Stimulated activated CD8-positive, alpha-beta memory T cell treated with anti-CD3 and anti-CD28 coated beads, Interleukin-15, amount 100 ng/mL, for 4 hours (primary cell): ENCODE measurements at regions not wholly inside any gene's neighbourhood (a gene's known extent, or its start where the extent isn't known, plus 50 kb on each side); places are given as distances from the start of the nearest gene placed in this dataset.

Source experiments
- DNase-seq, 2 donors: peaks; one replicate each; pipeline ENCODE4 v3.0.0-alpha.2; 2020; ENCODE audit warnings: low read depth in 2 of 2

- no peak for DNase-seq
Measured at GRCh38 chr2:83786140-83786539, 672.9 kb downstream of the SUCLG1 start.

GRCh38 chr2:83784947-83785346 lies 674.1 kb downstream of the SUCLG1 start:
- no peak for DNase-seq

- no peak for DNase-seq
Measured at GRCh38 chr2:83784315-83784714, 674.8 kb downstream of the SUCLG1 start.

GRCh38 chr2:83782122-83782521 lies 677.0 kb downstream of the SUCLG1 start:
- DNase-seq = no peak

GRCh38 chr2:83764447-83765005 lies 694.6 kb downstream of the SUCLG1 start:
- DNase-seq = no peak

GRCh38 chr2:83757329-83757728 lies 701.8 kb downstream of the SUCLG1 start:
- no peak for DNase-seq

GRCh38 chr2:83756219-83756618 lies 702.9 kb downstream of the SUCLG1 start:
- no peak for DNase-seq

- no peak for DNase-seq
Measured at GRCh38 chr2:83747141-83747540, 711.9 kb downstream of the SUCLG1 start.

GRCh38 chr2:83744855-83745254 lies 714.2 kb downstream of the SUCLG1 start:
- no peak for DNase-seq

- DNase-seq = no peak
Measured at GRCh38 chr2:83742117-83742782, 716.8 kb downstream of the SUCLG1 start.

GRCh38 chr2:83730223-83730622 lies 728.9 kb downstream of the SUCLG1 start:
- DNase-seq = no peak

GRCh38 chr2:83725735-83726134 lies 733.3 kb downstream of the SUCLG1 start:
- no peak for DNase-seq

- no peak for DNase-seq
Measured at GRCh38 chr2:83705146-83705545, 753.9 kb downstream of the SUCLG1 start.

GRCh38 chr2:83703598-83703997 lies 755.5 kb downstream of the SUCLG1 start:
- DNase-seq = no peak

- no peak for DNase-seq
Measured at GRCh38 chr2:83696838-83697237, 762.2 kb downstream of the SUCLG1 start.

GRCh38 chr2:83695530-83695929 lies 763.5 kb downstream of the SUCLG1 start:
- DNase-seq = no peak

GRCh38 chr2:83695037-83695436 lies 764.0 kb downstream of the SUCLG1 start:
- no peak for DNase-seq

GRCh38 chr2:83689402-83689801 lies 769.7 kb downstream of the SUCLG1 start:
- no peak for DNase-seq

- no peak for DNase-seq
Measured at GRCh38 chr2:83686863-83687262, 772.2 kb downstream of the SUCLG1 start.

GRCh38 chr2:83674050-83674449 lies 785.0 kb downstream of the SUCLG1 start:
- no peak for DNase-seq

- no peak for DNase-seq
Measured at GRCh38 chr2:83665894-83666293, 793.2 kb downstream of the SUCLG1 start.

GRCh38 chr2:83665154-83665553 lies 793.9 kb downstream of the SUCLG1 start:
- no peak for DNase-seq

- no peak for DNase-seq
Measured at GRCh38 chr2:83661711-83662110, 797.4 kb downstream of the SUCLG1 start.

GRCh38 chr2:83654091-83654611 lies 804.9 kb downstream of the SUCLG1 start:
- no peak for DNase-seq
